ENCODE measurements at regions not wholly inside any gene's neighbourhood (a gene's known extent, or its start where the extent isn't known, plus 50 kb on each side); places are given as distances from the start of the nearest gene placed in this dataset.

GRCh38 chr2:159850789-159851188, 52.8 kb upstream of the CD302 start:
- no peak for TF ChIP-seq NRF1 (IDR thresholded peaks at IDR 0.05; ENCODE audit: low read depth, low read length)
- no peak for TF ChIP-seq YY1 (IDR thresholded peaks at IDR 0.05; ENCODE audit: low read depth)
- TF ChIP-seq, protein P1, sequence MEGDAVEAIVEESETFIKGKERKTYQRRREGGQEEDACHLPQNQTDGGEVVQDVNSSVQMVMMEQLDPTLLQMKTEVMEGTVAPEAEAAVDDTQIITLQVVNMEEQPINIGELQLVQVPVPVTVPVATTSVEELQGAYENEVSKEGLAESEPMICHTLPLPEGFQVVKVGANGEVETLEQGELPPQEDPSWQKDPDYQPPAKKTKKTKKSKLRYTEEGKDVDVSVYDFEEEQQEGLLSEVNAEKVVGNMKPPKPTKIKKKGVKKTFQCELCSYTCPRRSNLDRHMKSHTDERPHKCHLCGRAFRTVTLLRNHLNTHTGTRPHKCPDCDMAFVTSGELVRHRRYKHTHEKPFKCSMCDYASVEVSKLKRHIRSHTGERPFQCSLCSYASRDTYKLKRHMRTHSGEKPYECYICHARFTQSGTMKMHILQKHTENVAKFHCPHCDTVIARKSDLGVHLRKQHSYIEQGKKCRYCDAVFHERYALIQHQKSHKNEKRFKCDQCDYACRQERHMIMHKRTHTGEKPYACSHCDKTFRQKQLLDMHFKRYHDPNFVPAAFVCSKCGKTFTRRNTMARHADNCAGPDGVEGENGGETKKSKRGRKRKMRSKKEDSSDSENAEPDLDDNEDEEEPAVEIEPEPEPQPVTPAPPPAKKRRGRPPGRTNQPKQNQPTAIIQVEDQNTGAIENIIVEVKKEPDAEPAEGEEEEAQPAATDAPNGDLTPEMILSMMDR (IDR thresholded peaks at IDR 0.05) = no peak
- TF ChIP-seq, protein P2, sequence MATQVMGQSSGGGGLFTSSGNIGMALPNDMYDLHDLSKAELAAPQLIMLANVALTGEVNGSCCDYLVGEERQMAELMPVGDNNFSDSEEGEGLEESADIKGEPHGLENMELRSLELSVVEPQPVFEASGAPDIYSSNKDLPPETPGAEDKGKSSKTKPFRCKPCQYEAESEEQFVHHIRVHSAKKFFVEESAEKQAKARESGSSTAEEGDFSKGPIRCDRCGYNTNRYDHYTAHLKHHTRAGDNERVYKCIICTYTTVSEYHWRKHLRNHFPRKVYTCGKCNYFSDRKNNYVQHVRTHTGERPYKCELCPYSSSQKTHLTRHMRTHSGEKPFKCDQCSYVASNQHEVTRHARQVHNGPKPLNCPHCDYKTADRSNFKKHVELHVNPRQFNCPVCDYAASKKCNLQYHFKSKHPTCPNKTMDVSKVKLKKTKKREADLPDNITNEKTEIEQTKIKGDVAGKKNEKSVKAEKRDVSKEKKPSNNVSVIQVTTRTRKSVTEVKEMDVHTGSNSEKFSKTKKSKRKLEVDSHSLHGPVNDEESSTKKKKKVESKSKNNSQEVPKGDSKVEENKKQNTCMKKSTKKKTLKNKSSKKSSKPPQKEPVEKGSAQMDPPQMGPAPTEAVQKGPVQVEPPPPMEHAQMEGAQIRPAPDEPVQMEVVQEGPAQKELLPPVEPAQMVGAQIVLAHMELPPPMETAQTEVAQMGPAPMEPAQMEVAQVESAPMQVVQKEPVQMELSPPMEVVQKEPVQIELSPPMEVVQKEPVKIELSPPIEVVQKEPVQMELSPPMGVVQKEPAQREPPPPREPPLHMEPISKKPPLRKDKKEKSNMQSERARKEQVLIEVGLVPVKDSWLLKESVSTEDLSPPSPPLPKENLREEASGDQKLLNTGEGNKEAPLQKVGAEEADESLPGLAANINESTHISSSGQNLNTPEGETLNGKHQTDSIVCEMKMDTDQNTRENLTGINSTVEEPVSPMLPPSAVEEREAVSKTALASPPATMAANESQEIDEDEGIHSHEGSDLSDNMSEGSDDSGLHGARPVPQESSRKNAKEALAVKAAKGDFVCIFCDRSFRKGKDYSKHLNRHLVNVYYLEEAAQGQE (IDR thresholded peaks at IDR 0.05; ENCODE audit: low read depth, low read length) = no peak
- TF ChIP-seq, protein P3, sequence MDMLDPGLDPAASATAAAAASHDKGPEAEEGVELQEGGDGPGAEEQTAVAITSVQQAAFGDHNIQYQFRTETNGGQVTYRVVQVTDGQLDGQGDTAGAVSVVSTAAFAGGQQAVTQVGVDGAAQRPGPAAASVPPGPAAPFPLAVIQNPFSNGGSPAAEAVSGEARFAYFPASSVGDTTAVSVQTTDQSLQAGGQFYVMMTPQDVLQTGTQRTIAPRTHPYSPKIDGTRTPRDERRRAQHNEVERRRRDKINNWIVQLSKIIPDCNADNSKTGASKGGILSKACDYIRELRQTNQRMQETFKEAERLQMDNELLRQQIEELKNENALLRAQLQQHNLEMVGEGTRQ (IDR thresholded peaks at IDR 0.05; ENCODE audit: borderline replicate concordance, low read depth, low read length) = no peak
- no peak for TF ChIP-seq NFIC (IDR thresholded peaks at IDR 0.05; ENCODE audit: borderline replicate concordance)
- no peak for TF ChIP-seq RAD21 (IDR thresholded peaks at IDR 0.05; ENCODE audit: low read length)
- TF ChIP-seq, protein P4, sequence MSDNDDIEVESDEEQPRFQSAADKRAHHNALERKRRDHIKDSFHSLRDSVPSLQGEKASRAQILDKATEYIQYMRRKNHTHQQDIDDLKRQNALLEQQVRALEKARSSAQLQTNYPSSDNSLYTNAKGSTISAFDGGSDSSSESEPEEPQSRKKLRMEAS (IDR thresholded peaks at IDR 0.05; ENCODE audit: low read depth) = no peak
- TF ChIP-seq EZH2phosphoT487 (IDR thresholded peaks at IDR 0.05; ENCODE audit: borderline replicate concordance, low read depth) = no peak
- TF ChIP-seq ELF1 (IDR thresholded peaks at IDR 0.05) = no peak
- TF ChIP-seq MXI1 (IDR thresholded peaks at IDR 0.05; ENCODE audit: low read depth, low read length) = no peak
